ENCODE measurements at regions not wholly inside any gene's neighbourhood (a gene's known extent, or its start where the extent isn't known, plus 50 kb on each side); places are given as distances from the start of the nearest gene placed in this dataset.
"Not testable (repeated sequence)": the region's sequence is repeated elsewhere in the genome, so short reads cannot be mapped to it uniquely, and the experiment has no call there.

DNA sequence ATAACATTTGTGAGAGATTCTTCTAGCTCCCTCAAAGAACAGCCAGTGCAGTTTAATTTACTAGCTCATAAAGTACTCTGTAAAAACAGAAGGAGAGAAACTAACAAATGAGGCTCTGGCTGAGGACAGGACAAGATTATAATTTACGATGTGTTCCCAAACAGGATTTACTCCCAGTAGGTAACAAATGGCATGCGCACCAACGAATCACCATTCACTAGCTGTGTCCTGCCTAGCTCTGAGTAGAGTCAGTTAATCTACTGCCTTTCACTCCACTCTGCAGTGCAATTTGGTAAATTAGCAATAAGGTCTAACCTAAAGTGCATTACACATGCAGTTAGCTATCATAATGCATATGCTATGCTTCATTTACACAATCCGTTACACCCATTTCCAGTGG lies 497.4 kb upstream of the CCNG1 start:
- Histone ChIP-seq H3K9me3 (replicated peaks in 1 of 3) (no peaks in the 10 kb centered on the region), H3K4me3 (no peak overlapping the region), H3K36me3 (replicated peaks in 1 of 2) (no peaks in the 10 kb centered on the region), H3K27ac (no peak overlapping the region), H3K27me3 (no peaks in the 10 kb centered on the region), H3K4me1 (replicated peaks in 1 of 2) (no peaks in the 10 kb centered on the region)
- intact Hi-C loops (cut with DNase I), result no loop called here
- TF ChIP-seq, protein P1, sequence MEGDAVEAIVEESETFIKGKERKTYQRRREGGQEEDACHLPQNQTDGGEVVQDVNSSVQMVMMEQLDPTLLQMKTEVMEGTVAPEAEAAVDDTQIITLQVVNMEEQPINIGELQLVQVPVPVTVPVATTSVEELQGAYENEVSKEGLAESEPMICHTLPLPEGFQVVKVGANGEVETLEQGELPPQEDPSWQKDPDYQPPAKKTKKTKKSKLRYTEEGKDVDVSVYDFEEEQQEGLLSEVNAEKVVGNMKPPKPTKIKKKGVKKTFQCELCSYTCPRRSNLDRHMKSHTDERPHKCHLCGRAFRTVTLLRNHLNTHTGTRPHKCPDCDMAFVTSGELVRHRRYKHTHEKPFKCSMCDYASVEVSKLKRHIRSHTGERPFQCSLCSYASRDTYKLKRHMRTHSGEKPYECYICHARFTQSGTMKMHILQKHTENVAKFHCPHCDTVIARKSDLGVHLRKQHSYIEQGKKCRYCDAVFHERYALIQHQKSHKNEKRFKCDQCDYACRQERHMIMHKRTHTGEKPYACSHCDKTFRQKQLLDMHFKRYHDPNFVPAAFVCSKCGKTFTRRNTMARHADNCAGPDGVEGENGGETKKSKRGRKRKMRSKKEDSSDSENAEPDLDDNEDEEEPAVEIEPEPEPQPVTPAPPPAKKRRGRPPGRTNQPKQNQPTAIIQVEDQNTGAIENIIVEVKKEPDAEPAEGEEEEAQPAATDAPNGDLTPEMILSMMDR (IDR thresholded peaks at IDR 0.05), result no peak
- TF ChIP-seq POLR2A (IDR thresholded peaks at IDR 0.05), result no peak
- WGBS, 4 donors, result 37 to 53% (median 46%) methylated on average over 4 of the region's 4 CpGs
- no peak for DNase-seq

GRCh38 chr5:162948677-162949076 lies 488.7 kb upstream of the CCNG1 start:
- DNase-seq, result no peak
- TF ChIP-seq POLR2A (IDR thresholded peaks at IDR 0.05), result no peak
- TF ChIP-seq, protein P1 (IDR thresholded peaks at IDR 0.05), result no peak
- no peaks in the 10 kb centered on the region for H3K27me3 ChIP-seq
- intact Hi-C loops (cut with DNase I), result no loop called here
- WGBS, 4 donors, result 37 to 50% (median 44%) methylated on average over 4 of the region's 4 CpGs
- H3K36me3 ChIP-seq (replicated peaks in 1 of 2), result no peaks in the 10 kb centered on the region
- H3K9me3 ChIP-seq (replicated peaks in 1 of 3), result no peaks in the 10 kb centered on the region
- H3K27ac ChIP-seq, result no peak overlapping the region
- no peaks in the 10 kb centered on the region for H3K4me1 ChIP-seq (replicated peaks in 1 of 2)
- H3K4me3 ChIP-seq, result no peak overlapping the region

DNA sequence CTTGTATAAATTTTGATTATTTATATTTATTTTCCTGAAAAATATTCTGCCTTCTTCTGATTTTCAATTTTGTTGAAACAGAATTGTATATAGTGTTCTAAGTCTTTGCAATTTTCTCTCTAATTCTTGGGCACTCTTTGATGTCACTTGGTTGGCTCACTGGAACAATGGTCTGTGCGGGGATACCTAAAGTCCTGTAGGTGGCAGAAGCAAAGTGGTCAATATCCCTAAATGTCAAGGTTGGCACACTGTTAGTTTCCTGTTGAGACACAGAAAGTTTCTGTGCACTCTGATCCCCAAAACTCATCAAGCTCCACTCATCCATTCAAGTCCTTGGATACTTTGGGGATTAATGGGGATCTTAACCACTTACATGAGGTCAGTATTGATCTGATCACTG lies 480.8 kb upstream of the CCNG1 start:
- intact Hi-C loops (cut with DNase I), result no loop called here
- TF ChIP-seq, protein P1 (IDR thresholded peaks at IDR 0.05), result no peak
- no peak for TF ChIP-seq POLR2A (IDR thresholded peaks at IDR 0.05)

DNA sequence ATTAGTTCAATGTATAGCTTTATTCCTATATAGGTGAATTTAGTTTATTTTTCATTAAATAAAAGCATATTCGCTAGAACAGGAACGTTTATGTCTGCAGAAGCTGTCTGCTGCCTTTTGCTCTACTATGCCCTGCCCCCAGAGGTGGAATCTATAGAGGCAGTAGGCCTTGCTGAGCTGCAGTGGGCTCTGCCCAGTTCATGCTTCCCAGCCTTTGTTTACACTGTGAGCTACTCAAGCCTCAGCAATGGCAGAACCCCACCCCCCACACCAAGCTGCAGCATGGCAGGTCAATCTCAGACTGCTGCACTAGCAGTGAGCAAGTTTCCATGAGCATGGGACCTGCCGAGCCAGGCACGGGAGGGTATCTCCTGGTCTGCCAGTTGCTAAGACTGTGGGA lies 473.3 kb upstream of the CCNG1 start:
- intact Hi-C loops (cut with DNase I); DNase-seq; H3K9me3 ChIP-seq (replicated peaks in 1 of 3); H3K27me3 ChIP-seq; H3K4me3 ChIP-seq; H3K36me3 ChIP-seq (replicated peaks in 1 of 2); H3K4me1 ChIP-seq (replicated peaks in 1 of 2); H3K27ac ChIP-seq: not testable (repeated sequence)
- WGBS, 4 donors, result 51 to 71% (median 64%) methylated on average over 2 to 4 of the region's 4 CpGs

More for the DNA sequence above, 480.8 kb upstream of the CCNG1 start:
- H3K27me3 ChIP-seq, result no peaks in the 10 kb centered on the region
- DNase-seq, result no peak
- H3K9me3 ChIP-seq (replicated peaks in 1 of 3), result no peaks in the 10 kb centered on the region
- no peak overlapping the region for H3K4me3 ChIP-seq
- no peaks in the 10 kb centered on the region for H3K4me1 ChIP-seq (replicated peaks in 1 of 2)
- 68 to 75% (median 72%) methylated on average over 1 of the region's 1 CpG for WGBS, 4 donors
- no peak overlapping the region for H3K27ac ChIP-seq
- H3K36me3 ChIP-seq (replicated peaks in 1 of 2), result no peaks in the 10 kb centered on the region

DNA sequence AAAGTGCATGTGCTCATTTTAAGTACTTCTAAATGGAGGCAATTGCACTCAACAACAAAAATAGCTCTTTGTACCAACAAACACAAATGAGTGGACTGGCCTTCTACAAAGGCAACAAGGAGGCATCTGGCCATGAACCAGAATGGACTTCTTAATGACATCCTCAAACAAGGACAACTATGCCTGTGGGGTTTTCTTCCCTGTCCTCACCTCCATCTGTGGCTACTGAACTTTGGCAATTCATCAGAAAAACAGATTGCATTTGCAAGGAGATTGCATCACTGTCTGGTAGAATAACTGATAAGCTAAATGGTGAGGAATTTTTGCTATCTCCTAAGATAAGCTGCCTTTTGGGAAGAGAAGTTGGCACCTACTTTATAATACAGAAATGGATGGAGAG lies 447.3 kb upstream of the CCNG1 start:
- TF ChIP-seq, protein P1 (IDR thresholded peaks at IDR 0.05), result no peak
- no peak for TF ChIP-seq POLR2A (IDR thresholded peaks at IDR 0.05)
- Histone ChIP-seq H3K27me3 (no peaks in the 10 kb centered on the region), H3K9me3 (replicated peaks in 1 of 3) (no peaks in the 10 kb centered on the region), H3K27ac (no peak overlapping the region), H3K4me1 (replicated peaks in 1 of 2) (no peaks in the 10 kb centered on the region), H3K36me3 (replicated peaks in 1 of 2) (no peaks in the 10 kb centered on the region), H3K4me3 (no peak overlapping the region)
- DNase-seq, result peak in 2 of 7 donors; percentile 2 to 14
- intact Hi-C loops (cut with DNase I), result no loop called here

Measured in adrenal gland (tissue), 9 donors.